ENCODE measurements at regions not wholly inside any gene's neighbourhood (a gene's known extent, or its start where the extent isn't known, plus 50 kb on each side); places are given as distances from the start of the nearest gene placed in this dataset.
"Not testable (repeated sequence)": the region's sequence is repeated elsewhere in the genome, so short reads cannot be mapped to it uniquely, and the experiment has no call there.

DNA sequence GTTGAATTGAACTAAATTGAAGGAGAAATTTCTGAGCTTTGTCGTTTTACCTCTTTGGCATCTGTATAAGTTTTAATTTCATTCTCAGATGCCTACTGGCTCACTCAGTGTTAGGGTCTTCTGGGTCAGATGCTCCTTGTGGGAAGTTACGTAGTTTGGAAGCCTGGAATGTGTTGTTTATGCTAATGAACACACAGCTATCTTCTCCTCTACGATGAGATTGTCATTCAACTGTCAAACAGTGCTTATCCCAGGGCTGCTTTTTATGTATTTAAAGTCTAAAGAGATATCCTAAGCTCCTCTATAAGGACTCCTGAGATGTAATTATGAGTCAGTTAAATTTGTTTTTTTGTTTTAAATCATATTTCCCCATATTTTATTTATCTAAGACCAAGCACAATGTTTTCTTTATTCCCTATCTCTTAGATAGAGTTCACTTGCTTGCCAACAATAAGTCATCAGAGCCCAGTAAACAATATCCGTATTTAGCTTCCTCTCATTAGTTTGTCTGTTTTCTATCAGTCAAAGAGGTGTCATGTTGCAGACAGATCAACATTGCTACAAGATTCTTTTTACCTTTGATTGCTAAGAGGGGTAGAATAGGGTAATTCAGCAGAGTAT is 368.0 kb upstream of the PDE3A start:
- no peak for DNase-seq

DNA sequence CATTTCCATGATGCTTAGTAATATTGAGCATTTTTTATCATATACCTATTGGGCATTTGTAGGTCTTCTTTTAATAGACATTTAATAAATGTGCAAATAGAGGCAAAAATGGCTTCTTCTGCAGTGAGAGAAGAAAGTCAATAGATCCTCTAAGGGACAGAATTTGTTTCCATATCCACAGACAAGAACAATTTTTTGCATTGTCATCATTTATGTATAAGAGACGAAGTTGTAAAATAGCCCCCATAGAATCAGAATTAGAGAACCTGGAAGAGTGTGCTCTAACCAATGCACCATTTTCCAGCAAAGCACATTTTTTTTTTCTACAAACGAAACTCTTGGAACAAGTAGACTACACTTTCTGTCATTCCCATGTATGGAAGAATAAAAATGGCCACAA is 365.1 kb upstream of the PDE3A start:
- no peak for DNase-seq

DNA sequence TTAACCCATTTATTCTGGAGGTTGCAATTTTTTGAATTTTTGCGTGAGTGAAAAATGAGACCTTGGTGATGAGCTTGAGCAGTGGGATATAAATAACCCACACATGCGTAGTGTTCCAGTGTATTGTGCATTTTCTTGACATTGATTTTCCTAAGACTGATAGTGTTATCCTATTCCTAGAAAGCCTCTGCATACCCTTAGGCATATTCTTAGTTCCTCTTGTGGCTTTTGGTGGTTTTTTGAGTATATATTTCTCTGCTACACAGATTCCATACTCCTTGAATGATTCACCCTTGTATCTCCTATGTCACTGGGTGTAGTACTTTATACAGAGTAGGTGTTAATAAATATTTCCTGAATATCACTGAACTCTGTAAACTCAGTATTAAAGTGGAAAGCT is 363.4 kb upstream of the PDE3A start:
- DNase-seq = no peak

DNA sequence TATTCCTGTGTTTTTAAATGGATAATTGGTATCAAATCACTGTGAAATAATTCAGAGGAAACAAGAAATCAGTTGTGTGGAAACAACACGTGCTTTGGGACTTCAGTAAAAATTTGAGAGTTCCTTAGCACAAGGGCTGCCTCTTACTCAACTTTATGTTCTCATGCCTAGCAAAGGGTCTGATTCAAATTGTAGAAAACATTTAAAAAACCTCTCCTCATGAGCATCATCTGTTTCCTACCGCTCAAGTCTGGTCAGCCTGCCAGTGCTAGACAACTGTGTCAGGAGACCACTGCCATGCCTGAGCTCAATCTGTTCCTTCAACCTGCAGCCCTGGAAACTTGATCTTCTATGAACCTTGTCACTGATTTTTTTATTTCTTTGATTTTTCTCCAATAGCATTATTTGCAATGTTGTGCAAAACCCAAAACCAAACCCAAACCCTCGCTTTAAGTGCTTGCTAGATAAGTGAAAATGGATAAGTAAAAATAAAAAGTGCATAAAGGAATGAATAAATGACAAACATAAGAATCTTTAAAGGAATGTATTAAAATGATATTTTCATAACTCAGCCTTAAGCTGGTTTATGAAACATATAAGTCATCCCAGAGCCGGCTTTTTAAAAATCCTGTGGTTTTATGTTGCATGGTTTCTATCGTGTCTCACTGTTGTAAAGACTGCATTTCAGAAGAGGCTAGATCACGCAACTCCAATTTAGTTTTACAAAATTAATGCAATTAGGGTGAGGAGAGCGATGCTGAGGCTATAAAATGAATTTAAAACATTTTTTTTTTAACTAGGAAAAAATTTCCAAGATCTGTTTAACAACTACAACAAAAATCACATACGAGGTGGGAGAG is 361.2 kb upstream of the PDE3A start:
- DNase-seq = no peak

DNA sequence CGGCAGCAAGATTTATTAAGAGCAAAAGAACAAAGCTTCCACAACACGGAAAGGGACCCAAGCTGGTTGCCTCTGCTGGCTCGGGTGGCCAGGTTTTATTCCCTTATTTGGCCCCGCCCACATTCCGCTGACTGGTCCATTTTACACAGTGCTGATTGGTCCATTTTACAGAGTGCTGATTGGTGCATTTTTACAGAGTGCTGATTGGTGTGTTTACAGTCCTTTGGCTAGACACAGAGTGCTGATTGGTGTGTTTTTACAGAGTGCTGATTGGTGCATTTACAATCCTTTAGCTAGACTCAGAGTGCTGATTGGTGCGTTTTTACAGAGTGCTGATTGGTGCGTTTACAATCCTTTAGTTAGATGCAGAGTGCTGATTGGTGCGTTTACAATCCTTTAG is 358.4 kb upstream of the PDE3A start:
- not testable (repeated sequence) for DNase-seq

DNA sequence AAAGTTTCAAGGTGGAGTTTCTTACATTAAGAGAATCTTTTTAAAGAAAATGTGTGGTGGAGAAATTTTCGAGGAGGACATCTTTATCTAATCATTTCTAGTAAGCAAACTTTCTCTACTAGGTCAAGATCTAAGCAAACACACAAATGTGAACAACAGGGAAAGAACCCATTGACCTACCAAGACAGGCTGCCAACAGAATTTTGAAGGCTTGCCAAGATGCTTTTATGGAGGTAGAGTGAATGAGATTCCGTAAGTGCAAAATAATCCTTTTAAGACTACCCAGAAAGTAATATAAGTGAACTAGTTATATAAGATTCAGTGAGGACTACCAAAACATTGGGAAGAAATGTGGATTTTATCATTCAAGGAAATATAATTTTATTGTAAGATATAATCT is 357.1 kb upstream of the PDE3A start:
- DNase-seq = no peak

DNA sequence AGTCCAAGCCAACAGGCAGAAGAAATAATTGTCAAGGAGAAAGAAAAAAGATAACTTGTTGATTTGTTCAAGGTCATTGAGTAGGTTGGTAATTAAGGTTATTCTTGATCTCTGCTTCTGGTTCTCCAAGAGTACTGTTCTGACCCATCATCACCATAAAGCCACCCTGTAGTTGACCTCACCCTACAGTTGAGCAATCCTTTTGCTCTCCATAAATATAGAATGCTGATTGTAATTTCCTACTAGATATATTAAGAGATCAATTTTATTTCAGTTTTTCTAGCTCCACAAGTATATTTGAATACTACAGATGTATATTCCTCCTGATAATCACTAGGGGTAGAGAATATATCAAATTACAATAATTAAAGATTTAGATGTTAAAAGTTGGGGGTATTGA is 350.5 kb upstream of the PDE3A start:
- DNase-seq = no peak

DNA sequence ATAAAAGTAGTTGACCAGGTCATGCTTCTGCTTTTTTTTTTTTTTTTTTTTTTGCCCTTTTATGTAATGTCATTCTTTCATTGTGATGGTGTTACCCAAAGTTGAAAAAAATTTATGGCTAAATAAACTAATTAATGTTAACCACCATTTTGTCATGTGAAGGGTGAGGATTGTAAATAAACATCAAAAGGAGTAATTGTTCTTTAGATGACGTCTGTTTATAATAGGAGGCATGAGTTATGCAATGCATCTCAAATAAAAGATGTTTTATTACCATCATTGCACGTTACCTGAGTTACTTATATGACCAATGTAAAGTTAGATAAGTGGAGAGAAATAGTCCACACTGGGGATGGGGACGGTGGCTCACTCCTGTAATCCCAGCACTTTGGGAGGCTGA is 349.9 kb upstream of the PDE3A start:
- no peak for DNase-seq

DNA sequence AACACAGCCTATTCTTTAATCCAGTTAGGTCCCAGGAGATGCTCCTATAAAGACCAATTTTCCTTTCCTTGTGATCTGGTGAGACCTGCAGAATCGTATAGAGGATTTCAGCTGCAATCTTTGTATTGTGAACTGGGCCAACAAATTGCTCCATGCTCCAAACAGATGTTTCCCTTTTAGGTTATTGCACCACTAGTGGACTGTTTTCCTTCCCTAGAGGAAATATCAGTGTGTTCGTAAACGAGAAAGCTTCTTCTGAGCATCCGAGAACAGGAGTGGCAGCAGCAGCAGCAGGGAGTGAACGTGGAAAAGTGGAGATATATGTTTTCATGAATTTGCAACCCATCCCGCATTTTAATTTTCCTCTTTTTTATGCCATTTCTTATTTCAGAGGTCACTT is 344.1 kb upstream of the PDE3A start:
- no peak for DNase-seq

DNA sequence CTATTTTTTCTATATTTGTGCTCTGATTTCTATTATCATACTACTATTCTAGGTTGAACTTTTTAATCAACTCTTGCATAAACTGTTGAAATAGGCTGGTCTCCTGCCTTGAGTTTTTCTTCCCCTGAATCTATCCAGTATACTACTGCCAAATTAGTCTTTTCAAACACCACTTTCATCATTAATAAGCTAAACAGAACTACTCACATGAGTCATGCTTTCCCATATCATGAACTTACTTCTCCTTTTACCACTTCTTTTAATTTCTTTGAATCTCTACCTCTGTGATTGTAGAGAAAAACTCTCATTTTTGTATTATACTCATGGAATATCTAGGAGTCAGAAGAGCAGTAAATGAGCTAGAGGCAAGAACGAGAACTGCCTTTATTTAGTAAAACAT is 340.3 kb upstream of the PDE3A start:
- DNase-seq = no peak

DNA sequence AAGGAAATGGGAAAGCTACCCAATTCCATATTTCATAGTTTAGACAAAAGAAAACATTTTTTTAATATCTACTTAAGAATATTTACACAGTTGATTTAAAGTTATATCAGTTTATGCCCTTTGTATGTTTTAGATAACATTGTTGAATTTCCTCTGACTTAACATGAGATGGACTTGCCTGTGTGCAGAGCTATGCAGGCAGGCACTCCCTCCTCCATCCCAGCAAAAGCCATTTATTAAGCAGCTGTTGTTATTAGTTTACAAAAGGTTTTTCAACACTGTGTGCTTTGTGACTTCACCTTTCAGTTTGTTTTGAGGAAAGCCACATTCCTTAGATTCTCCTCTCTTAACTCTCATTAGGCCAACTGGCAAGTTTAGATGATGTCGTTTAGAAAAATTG is 337.5 kb upstream of the PDE3A start:
- no peak for DNase-seq

DNA sequence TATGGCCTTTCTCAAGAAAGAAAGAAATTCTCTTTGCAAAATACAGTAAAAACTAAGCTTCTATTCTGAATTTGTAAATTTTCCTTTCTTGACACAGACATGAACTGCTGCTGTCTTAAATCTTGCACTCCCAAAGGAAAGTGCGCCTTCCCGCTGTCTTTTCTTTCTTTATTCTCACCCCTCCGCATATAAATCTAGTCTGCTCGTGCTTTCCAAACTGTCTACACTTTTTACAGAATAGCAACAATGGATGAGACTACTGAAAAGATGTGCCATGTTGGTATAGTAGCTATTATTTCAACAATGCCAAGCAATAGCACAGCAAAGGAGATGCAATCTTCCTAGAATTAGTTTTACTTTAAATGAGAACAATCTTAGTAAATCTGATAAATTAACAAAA is 328.8 kb upstream of the PDE3A start:
- no peak for DNase-seq

DNA sequence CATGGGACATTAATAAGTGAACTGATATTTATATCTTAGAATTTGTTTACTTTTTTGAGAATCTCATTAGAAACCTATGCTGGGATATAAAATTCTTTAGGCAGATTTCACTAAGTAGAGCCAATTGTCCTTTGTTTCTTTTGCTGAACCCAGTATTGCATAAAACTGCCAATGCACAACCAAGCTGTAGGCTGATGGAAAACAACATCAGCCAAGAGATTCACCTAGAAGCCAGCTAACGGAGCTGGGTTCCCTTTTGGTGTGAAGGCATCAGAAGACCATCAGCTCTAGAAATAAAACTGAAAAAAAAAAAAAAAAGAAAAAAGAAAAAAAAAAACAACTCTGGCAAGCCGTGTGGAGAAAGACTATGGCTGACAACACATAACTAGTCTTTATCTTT is 328.2 kb upstream of the PDE3A start:
- DNase-seq = no peak

DNA sequence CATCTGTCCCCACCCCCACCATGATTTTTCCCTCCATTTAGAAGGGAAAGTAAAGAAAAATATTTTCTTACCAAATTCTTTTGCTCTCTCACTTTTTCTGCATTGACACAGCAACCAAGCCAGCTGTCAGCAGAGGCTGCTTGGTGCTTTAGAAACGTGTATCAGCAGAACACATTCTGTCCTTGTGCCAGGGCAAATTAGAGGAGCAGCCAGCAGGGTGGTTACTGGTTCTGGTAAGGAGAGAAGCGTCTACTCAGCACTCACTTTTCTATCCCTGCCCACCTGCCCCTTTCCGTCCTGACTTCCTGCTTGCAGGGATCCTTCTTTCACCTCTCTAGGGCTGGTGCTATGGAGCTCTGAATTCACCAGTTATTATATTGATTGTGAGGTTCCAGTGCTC is 327.5 kb upstream of the PDE3A start:
- DNase-seq = no peak

DNA sequence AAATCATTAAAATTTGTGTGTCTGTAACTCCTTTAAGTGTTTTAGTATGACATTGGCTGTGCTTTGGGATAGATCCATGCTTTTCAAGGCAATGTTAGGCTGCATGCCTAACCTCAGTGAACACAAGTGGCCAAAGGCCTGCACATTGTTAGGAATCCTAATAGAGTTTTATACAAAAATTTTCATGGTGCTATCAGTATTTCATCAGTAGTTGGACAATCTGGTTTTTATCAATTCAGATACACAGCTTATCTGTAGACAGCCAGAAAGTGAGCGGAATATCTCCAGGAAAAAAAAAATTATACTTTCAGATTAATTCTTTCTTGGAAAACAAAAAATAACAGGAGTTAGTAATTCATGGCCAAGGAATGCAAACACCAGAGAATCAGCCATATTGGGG is 324.0 kb upstream of the PDE3A start:
- DNase-seq = no peak

DNA sequence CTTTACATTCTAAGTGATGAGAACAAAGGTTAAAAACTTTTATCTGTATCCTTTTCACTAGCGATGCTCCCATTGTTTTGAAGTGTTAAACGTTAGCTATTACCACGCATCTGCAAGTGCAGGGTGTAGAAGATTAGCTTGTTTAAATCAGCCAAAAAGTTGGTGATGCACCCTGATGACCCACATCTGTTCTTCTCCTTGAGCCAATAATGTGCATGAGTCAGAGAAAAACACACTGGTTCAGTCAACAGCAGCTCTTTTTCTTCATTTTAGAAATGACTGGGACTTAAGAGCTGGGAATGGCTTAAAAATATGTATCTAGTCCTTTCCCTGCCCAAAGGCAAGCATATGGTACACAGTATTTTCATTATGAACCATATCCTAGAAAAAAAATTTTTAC is 323.5 kb upstream of the PDE3A start:
- DNase-seq = no peak

DNA sequence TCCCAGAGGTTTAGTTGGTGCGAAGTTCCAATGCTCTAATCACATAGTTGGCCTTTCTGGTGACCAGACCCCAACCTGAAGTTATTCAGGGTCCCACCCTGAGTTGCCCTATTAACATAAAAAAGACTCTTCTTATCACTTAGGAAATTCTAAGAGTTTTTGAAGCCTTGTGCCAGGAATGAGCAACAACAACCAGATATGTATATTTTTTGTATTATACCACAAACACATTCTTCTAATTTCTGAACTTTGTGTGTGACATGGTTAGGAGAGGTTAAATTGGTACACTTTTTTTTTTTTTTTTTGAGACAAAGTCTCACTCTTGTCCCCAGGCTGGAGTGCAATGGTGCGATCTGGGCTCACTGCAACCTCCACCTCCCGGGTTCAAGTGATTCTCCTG is 320.4 kb upstream of the PDE3A start:
- no peak for DNase-seq

DNA sequence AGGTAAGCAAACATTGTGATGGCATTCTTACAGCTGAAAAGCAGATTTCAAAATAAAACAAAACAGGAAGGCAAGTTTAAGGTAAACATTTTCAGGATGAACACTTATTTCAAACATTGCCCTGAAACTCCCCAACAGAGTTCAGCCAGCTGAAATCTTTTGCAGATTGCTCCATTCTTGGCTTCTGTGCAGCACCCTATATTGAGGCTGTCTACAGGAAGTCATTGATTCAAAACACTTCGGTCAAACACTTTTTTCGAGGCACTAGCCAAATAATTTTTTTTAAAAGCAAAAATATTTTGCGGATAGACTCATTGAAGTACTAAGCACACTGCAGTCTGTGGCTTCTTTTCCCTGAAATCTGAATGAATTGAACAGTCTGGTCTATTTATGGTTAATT is 318.1 kb upstream of the PDE3A start:
- DNase-seq = no peak

DNA sequence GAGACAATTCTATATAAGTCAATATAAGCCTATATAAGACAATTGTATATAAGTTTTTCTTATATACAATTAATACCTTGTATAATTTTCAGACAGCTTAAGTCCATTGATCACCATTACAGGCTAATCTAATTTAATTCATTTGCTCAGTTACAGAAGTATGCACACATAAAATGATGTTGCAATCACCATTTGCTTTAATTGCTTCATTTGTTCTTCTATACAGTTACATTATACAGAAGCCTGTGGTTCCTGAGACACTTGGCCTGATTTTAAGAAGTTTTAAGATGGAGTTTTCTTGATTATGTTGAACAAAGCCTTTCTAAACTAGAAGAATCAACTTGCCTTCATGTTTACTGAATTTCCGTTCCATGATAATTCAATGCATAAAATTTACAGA is 314.6 kb upstream of the PDE3A start:
- DNase-seq = no peak

DNA sequence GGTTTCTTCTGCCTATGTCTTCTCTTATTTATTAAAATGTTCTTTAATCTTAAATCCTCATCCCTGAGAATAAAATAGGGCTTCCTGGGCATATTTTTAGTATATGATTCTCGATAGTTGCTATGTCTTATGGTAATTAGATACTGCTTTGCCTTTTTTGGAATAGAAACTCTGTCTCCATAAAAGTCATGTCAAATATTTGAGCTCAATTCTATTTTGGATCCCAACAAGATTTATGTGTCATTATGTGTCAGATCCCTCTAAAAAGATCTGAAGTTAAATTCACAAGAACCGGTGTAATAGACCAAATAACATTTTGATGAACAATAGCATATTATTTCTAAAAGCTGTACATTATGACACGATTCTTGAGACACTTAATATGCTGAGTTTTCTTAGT is 312.5 kb upstream of the PDE3A start:
- DNase-seq = no peak

DNA sequence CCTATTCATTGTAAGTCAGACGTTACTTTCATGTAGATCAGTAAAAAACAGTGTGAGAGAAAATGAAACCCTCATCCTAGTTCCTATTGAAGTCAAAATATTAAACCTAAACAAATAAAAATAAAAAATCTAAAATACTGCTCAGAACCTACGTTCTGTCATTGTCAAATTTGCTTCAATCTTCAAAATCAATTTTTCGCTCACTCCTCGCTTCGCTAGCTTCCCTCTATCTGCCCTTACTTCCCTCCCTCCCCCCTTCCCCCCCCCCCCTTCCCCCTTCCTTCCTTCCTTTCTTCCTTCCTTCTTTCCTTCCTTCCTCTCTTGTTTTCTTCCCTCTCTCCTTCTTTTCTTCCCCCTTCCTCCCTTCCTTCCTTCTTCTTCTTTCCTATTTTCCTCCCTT is 310.9 kb upstream of the PDE3A start:
- DNase-seq = no peak

DNA sequence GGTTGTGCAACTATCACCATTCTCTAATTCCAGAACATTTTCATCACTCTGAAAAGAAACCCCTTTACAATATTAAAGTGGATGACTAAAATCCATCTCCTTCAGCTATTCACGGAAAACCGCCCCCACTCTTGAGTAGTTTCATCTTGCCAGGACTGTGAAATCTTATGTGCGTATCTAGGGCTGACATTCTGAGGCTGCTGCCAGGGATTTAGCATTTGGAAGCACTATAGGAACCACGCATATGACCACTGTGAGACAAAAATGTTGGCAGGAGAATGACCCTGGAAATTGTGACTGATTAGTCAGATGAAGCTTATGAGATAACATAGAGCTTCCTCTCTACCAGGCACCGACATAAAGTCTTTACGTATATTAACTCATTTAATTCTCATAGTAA is 305.2 kb upstream of the PDE3A start:
- DNase-seq = no peak

DNA sequence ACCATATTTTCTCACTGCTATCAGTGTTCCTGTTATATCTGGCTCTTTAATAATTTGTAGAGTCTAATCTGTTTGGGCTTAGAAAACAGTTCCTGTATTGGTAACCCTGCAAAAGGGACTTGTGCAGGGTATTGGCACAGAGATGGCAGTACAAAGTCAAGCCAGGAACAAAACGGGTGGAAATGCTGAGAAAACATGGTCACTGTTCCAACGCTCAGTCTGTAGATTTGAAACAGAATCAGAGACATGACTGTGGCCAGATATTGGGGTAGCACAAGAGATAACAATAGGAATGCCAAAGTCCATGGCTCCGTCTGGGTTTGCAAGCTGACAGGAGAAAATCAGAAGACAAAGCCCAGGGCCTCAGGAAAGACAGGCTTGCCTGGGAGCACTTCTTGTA is 290.7 kb upstream of the PDE3A start:
- DNase-seq = no peak

DNA sequence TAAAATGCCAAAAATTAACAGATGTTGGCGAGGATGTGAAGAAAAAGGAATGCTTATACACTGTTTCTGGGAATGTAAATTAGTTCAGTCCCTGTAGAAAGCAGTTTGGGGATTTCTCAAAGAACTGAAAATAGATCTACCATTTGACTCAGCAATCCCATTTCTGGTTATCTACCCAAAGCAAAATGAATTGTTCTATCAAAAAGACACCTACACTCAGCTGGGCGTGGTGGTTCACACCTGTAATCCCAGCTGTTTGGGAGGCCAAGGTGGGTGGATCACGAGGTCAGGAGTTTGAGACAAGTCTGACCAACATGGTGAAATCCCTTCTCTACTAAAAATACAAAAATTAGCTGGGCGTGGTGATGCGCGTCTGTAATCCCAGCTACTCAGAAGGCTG is 279.3 kb upstream of the PDE3A start:
- DNase-seq = no peak

DNA sequence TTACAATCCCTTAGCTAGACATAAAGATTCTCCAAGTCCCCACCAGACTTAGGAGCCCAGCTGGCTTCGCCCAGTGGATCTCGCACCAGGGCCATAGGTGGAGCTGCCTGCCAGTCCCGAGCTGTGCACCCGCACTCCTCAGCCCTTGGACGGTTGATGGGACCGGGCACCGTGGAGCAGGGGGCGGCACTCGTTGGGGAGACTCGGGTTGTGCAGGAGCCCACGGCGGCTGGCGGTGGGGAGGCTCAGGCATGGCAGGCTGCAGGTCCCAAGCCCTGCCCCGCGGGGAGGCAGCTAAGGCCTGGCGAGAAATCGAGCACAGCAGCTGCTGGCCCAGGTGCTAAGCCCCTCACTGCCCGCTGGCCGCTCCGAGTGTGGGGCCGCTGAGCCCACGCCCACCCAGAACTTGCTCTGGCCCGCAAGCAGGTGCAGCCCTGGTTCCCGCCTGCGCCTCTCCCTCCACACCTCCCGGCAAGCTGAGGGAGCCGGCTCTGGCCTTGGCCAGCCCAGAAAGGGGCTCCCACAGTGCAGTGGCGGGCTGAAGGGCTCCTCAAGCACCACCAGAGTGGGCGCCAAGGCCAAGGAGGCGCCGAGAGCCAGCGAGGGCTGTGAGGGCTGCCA is 275.0 kb upstream of the PDE3A start:
- not testable (repeated sequence) for DNase-seq
